Chondrocyte (in vitro differentiated cells): ENCODE measurements at regions not wholly inside any gene's neighbourhood (a gene's known extent, or its start where the extent isn't known, plus 50 kb on each side); places are given as distances from the start of the nearest gene placed in this dataset.
A peak's percentile ranks its signal among the peaks of the same experiment; 100 is the strongest.

Experiments
- DNase-seq: peaks from one replicate; pipeline ENCODE4 v3.0.0; 2021; ENCODE audit warnings: mixed read lengths, low spot score
- H3K27ac Mint-ChIP-seq: one replicate; pipeline ENCODE4 v1.8.0; 2021; ENCODE audit warnings: mild to moderate bottlenecking, moderate library complexity, mixed read lengths; ENCODE audit not compliant: unreplicated experiment
- H3K27me3 Mint-ChIP-seq: 2 replicates; pipeline ENCODE4 v1.8.0; 2021; ENCODE audit warnings: low read depth, mixed read lengths
- H3K36me3 Mint-ChIP-seq: 2 replicates; pipeline ENCODE4 v1.8.0; 2021; ENCODE audit warnings: low read depth, mixed read lengths
- H3K4me1 Mint-ChIP-seq: 2 replicates; pipeline ENCODE4 v1.8.0; 2021; ENCODE audit warnings: low read depth, mild to moderate bottlenecking, mixed read lengths
- H3K4me3 Mint-ChIP-seq: one replicate; pipeline ENCODE4 v1.8.0; 2021; ENCODE audit warnings: mild to moderate bottlenecking, moderate library complexity, mixed read lengths; ENCODE audit not compliant: unreplicated experiment
- H3K9me3 Mint-ChIP-seq: 2 replicates; pipeline ENCODE4 v1.8.0; 2021; ENCODE audit warnings: low read depth, mixed read lengths
- CTCF ChIP-seq: fragments of 200-600 bp; sonication (generic); IDR thresholded peaks from 2 replicates; pipeline ENCODE4 v1.5.0; 2021; ENCODE audit warnings: antibody characterized with exemption, mild to moderate bottlenecking, moderate library complexity

GRCh38 chr4:23635468-23635867 is 254.4 kb downstream of the PPARGC1A start:
- no peak overlapping the region for H3K4me3 Mint-ChIP-seq
- H3K4me1 Mint-ChIP-seq: no peaks in the 10 kb centered on the region
- no peak overlapping the region for H3K27ac Mint-ChIP-seq
- H3K27me3 Mint-ChIP-seq: peaks cover 2% of the 10 kb centered on the region
- H3K9me3 Mint-ChIP-seq: no peaks in the 10 kb centered on the region
- TF ChIP-seq CTCF: no peak
- DNase-seq: no peak
- H3K36me3 Mint-ChIP-seq: no peaks in the 10 kb centered on the region

GRCh38 chr4:23631255-23631950 is 258.4 kb downstream of the PPARGC1A start:
- peaks cover 1% of the 10 kb centered on the region for H3K36me3 Mint-ChIP-seq
- H3K9me3 Mint-ChIP-seq: peaks cover 2% of the 10 kb centered on the region
- H3K4me1 Mint-ChIP-seq: no peaks in the 10 kb centered on the region
- no peak for TF ChIP-seq CTCF
- peaks cover 1% of the 10 kb centered on the region for H3K27me3 Mint-ChIP-seq
- H3K27ac Mint-ChIP-seq: no peak overlapping the region
- DNase-seq: no peak
- H3K4me3 Mint-ChIP-seq: no peak overlapping the region

- Mint-ChIP-seq H3K27me3 (no peaks in the 10 kb centered on the region), H3K9me3 (peaks cover 7% of the 10 kb centered on the region), H3K4me3 (no peak overlapping the region), H3K36me3 (peaks cover 1% of the 10 kb centered on the region), H3K4me1 (no peaks in the 10 kb centered on the region), H3K27ac (no peak overlapping the region)
- DNase-seq: no peak
- no peak for TF ChIP-seq CTCF
Observed at GRCh38 chr4:23630110-23630509, 259.7 kb downstream of the PPARGC1A start.

GRCh38 chr4:23629421-23629820 is 260.4 kb downstream of the PPARGC1A start:
- Mint-ChIP-seq H3K27ac (peak overlapping the region; percentile 24), H3K4me1 (no peaks in the 10 kb centered on the region), H3K36me3 (peaks cover 1% of the 10 kb centered on the region), H3K4me3 (no peak overlapping the region), H3K9me3 (peaks cover 13% of the 10 kb centered on the region), H3K27me3 (no peaks in the 10 kb centered on the region)
- TF ChIP-seq CTCF: no peak
- DNase-seq: no peak

GRCh38 chr4:23614284-23614892 is 275.5 kb downstream of the PPARGC1A start:
- H3K27ac Mint-ChIP-seq: no peak overlapping the region
- H3K27me3 Mint-ChIP-seq: no peaks in the 10 kb centered on the region
- H3K4me1 Mint-ChIP-seq: no peaks in the 10 kb centered on the region
- no peaks in the 10 kb centered on the region for H3K36me3 Mint-ChIP-seq
- no peaks in the 10 kb centered on the region for H3K9me3 Mint-ChIP-seq
- DNase-seq: no peak
- TF ChIP-seq CTCF: peak; percentile 63
- H3K4me3 Mint-ChIP-seq: no peak overlapping the region
